Liver (tissue), 8 donors: ENCODE measurements at regions not wholly inside any gene's neighbourhood (a gene's known extent, or its start where the extent isn't known, plus 50 kb on each side); places are given as distances from the start of the nearest gene placed in this dataset.

Source experiments
- DNase-seq: peaks from one replicate; pipeline ENCODE4 v3.0.0-alpha.2; 2017; ENCODE audit warnings: low spot score
- H3K27ac ChIP-seq, 2 donors: one replicate each; pipeline ENCODE4 v1.7.0; 2013; ENCODE audit warnings: inconsistent platforms in 2 of 2, low read length in 2 of 2, control low read depth in 1 of 2, low read depth in 1 of 2, mild to moderate bottlenecking in 1 of 2
- H3K27me3 ChIP-seq, 4 donors: one replicate each; pipeline versions ENCODE4 v1.6.1 to v1.7.0; 2013; ENCODE audit warnings: low read length in 3 of 4, inconsistent platforms in 1 of 4, mild to moderate bottlenecking in 1 of 4, moderate library complexity in 1 of 4; ENCODE audit not compliant: control insufficient read depth in 4 of 4, insufficient read depth in 4 of 4
- H3K36me3 ChIP-seq, 4 donors: one replicate each; pipeline versions ENCODE4 v1.6.1 to v1.7.0; 2013; ENCODE audit warnings: low read length in 3 of 4, mild to moderate bottlenecking in 3 of 4, low read depth in 1 of 4, moderate library complexity in 1 of 4; ENCODE audit not compliant: control insufficient read depth in 4 of 4, insufficient read depth in 3 of 4
- H3K4me1 ChIP-seq, 4 donors: one replicate each; pipeline versions ENCODE4 v1.6.1 to v1.7.0; 2013; ENCODE audit warnings: low read length in 3 of 4, mild to moderate bottlenecking in 3 of 4, moderate library complexity in 1 of 4; ENCODE audit not compliant: control insufficient read depth in 4 of 4, insufficient read depth in 4 of 4
- H3K4me3 ChIP-seq, 3 donors: one replicate each; pipeline versions ENCODE4 v1.6.1 to v1.7.0; 2013; ENCODE audit warnings: low read length in 3 of 3, control low read depth in 1 of 3, low read depth in 1 of 3, mild to moderate bottlenecking in 1 of 3
- H3K9ac ChIP-seq, 2 donors: one replicate each; pipeline ENCODE4 v1.7.0; 2013; ENCODE audit warnings: low read length in 2 of 2, mild to moderate bottlenecking in 2 of 2, moderate library complexity in 2 of 2, control low read depth in 1 of 2, low read depth in 1 of 2
- H3K9me3 ChIP-seq, 4 donors: one replicate each; pipeline versions ENCODE4 v1.6.1 to v1.7.0; 2013; ENCODE audit warnings: low read length in 3 of 4; ENCODE audit not compliant: control insufficient read depth in 4 of 4
- ATF3 ChIP-seq: IDR thresholded peaks from 2 replicates; pipeline ENCODE4 v1.6.1; 2016; ENCODE audit warnings: antibody characterized with exemption
- CTCF ChIP-seq: fragments of 150-350 bp; IDR thresholded peaks from 2 replicates; pipeline ENCODE4 v1.5.1; 2017; ENCODE audit warnings: improper control_type of control experiment, low read depth, low read length; ENCODE audit not compliant: missing input control
- EGR1 ChIP-seq, 2 donors: IDR thresholded peaks; 2 replicates each; pipeline ENCODE4 v1.6.1; 2016 to 2018; ENCODE audit warnings: antibody characterized with exemption in 2 of 2, low read depth in 2 of 2
- FOXA1 ChIP-seq: IDR thresholded peaks from 2 replicates; pipeline ENCODE4 v1.6.1; 2016; ENCODE audit warnings: antibody characterized with exemption
- FOXA2 ChIP-seq: IDR thresholded peaks from 2 replicates; pipeline ENCODE4 v1.6.1; 2016; ENCODE audit warnings: antibody characterized with exemption
- GABPA ChIP-seq, 2 donors: IDR thresholded peaks in 1 of 2; conservative IDR thresholded peaks in 1 of 2; 2 replicates each; pipeline ENCODE4 v1.6.1; 2016; ENCODE audit warnings: antibody characterized with exemption in 2 of 2, mild to moderate bottlenecking in 1 of 2, moderate library complexity in 1 of 2
- HNF4A ChIP-seq, 2 donors: conservative IDR thresholded peaks; 2 replicates each; pipeline ENCODE4 v1.6.1; 2016; ENCODE audit warnings: antibody characterized with exemption in 2 of 2, mild to moderate bottlenecking in 2 of 2
- HNF4G ChIP-seq: IDR thresholded peaks from 2 replicates; pipeline ENCODE4 v1.6.1; 2016; ENCODE audit warnings: antibody characterized with exemption
- JUND ChIP-seq, 2 donors: IDR thresholded peaks; 2 replicates each; pipeline ENCODE4 v1.6.1; 2016; ENCODE audit warnings: antibody characterized with exemption in 2 of 2
- NR2F2 ChIP-seq: IDR thresholded peaks from 2 replicates; pipeline ENCODE4 v1.6.1; 2016; ENCODE audit warnings: antibody characterized with exemption
- RAD21 ChIP-seq, 2 donors: IDR thresholded peaks; 2 replicates each; pipeline ENCODE4 v1.6.1; 2016; ENCODE audit warnings: antibody characterized with exemption in 2 of 2, mild to moderate bottlenecking in 2 of 2
- RXRA ChIP-seq, 2 donors: IDR thresholded peaks; 2 replicates each; pipeline ENCODE4 v1.6.1; 2017 to 2018; ENCODE audit warnings: antibody characterized with exemption in 2 of 2, mild to moderate bottlenecking in 1 of 2
- SP1 ChIP-seq: IDR thresholded peaks from 2 replicates; pipeline ENCODE4 v1.6.1; 2018; ENCODE audit warnings: antibody characterized with exemption, mild to moderate bottlenecking
- TAF1 ChIP-seq: conservative IDR thresholded peaks from 2 replicates; pipeline ENCODE4 v1.6.1; 2016; ENCODE audit warnings: antibody characterized with exemption, mild to moderate bottlenecking
- YY1 ChIP-seq: IDR thresholded peaks from 2 replicates; pipeline ENCODE4 v1.6.1; 2016; ENCODE audit warnings: antibody characterized with exemption, mild to moderate bottlenecking
- WGBS: extraction: QIAGEN DNeasy Blood & Tissue Kit; methylation state at CpG from one replicate; pipeline ENCODE4 v1.1.7; 2013; 5-methylcytosine and 5-hydroxymethylcytosine counted together
- TF ChIP-seq, protein P1 (sequence below): IDR thresholded peaks from 2 replicates; pipeline ENCODE4 v1.6.1; 2016; ENCODE audit warnings: antibody characterized with exemption, mild to moderate bottlenecking
- TF ChIP-seq, protein P2 (sequence below): IDR thresholded peaks from 2 replicates; pipeline ENCODE4 v1.6.1; 2016; ENCODE audit warnings: antibody characterized with exemption
- TF ChIP-seq, protein P3 (sequence below): IDR thresholded peaks from 2 replicates; pipeline ENCODE4 v1.6.1; 2016; ENCODE audit warnings: antibody characterized with exemption
- donor health status: healthy.
- donor health status: healthy.
- donor health status: healthy.
- donor health status: healthy.
- donor health status: healthy.

GRCh38 chr4:140266958-140267568 lies 106.4 kb upstream of the SCOC start:
- no peak for DNase-seq
- no peak for TF ChIP-seq RXRA (IDR thresholded peaks at IDR 0.05)
- no peak for TF ChIP-seq GABPA (IDR thresholded peaks at IDR 0.05 in 1 of 2, conservative IDR thresholded peaks at IDR 0.05 in 1 of 2)
- no peak for TF ChIP-seq CTCF
- no peak for TF ChIP-seq YY1
- TF ChIP-seq TAF1: no peak
- no peak for TF ChIP-seq HNF4A (conservative IDR thresholded peaks at IDR 0.05)
- TF ChIP-seq JUND (IDR thresholded peaks at IDR 0.05): no peak
- TF ChIP-seq, protein P1, sequence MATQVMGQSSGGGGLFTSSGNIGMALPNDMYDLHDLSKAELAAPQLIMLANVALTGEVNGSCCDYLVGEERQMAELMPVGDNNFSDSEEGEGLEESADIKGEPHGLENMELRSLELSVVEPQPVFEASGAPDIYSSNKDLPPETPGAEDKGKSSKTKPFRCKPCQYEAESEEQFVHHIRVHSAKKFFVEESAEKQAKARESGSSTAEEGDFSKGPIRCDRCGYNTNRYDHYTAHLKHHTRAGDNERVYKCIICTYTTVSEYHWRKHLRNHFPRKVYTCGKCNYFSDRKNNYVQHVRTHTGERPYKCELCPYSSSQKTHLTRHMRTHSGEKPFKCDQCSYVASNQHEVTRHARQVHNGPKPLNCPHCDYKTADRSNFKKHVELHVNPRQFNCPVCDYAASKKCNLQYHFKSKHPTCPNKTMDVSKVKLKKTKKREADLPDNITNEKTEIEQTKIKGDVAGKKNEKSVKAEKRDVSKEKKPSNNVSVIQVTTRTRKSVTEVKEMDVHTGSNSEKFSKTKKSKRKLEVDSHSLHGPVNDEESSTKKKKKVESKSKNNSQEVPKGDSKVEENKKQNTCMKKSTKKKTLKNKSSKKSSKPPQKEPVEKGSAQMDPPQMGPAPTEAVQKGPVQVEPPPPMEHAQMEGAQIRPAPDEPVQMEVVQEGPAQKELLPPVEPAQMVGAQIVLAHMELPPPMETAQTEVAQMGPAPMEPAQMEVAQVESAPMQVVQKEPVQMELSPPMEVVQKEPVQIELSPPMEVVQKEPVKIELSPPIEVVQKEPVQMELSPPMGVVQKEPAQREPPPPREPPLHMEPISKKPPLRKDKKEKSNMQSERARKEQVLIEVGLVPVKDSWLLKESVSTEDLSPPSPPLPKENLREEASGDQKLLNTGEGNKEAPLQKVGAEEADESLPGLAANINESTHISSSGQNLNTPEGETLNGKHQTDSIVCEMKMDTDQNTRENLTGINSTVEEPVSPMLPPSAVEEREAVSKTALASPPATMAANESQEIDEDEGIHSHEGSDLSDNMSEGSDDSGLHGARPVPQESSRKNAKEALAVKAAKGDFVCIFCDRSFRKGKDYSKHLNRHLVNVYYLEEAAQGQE: no peak
- no peak for TF ChIP-seq FOXA1
- no peak for TF ChIP-seq RAD21 (IDR thresholded peaks at IDR 0.05)
- TF ChIP-seq ATF3: no peak
- no peak for TF ChIP-seq SP1
- no peak for TF ChIP-seq EGR1 (IDR thresholded peaks at IDR 0.05; ENCODE audit: low read depth in 2 of 2)
- TF ChIP-seq, protein P2, sequence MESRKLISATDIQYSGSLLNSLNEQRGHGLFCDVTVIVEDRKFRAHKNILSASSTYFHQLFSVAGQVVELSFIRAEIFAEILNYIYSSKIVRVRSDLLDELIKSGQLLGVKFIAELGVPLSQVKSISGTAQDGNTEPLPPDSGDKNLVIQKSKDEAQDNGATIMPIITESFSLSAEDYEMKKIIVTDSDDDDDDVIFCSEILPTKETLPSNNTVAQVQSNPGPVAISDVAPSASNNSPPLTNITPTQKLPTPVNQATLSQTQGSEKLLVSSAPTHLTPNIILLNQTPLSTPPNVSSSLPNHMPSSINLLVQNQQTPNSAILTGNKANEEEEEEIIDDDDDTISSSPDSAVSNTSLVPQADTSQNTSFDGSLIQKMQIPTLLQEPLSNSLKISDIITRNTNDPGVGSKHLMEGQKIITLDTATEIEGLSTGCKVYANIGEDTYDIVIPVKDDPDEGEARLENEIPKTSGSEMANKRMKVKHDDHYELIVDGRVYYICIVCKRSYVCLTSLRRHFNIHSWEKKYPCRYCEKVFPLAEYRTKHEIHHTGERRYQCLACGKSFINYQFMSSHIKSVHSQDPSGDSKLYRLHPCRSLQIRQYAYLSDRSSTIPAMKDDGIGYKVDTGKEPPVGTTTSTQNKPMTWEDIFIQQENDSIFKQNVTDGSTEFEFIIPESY: no peak
- TF ChIP-seq FOXA2: no peak
- Histone ChIP-seq H3K27ac (no peak overlapping the region), H3K9me3 (no peaks in the 10 kb centered on the region), H3K9ac (no peak overlapping the region), H3K36me3 (no peaks in the 10 kb centered on the region), H3K27me3 (no peaks in the 10 kb centered on the region), H3K4me3 (no peak overlapping the region), H3K4me1 (no peaks in the 10 kb centered on the region)
- 87% methylated on average over 10 of the region's 10 CpGs for WGBS

DNA sequence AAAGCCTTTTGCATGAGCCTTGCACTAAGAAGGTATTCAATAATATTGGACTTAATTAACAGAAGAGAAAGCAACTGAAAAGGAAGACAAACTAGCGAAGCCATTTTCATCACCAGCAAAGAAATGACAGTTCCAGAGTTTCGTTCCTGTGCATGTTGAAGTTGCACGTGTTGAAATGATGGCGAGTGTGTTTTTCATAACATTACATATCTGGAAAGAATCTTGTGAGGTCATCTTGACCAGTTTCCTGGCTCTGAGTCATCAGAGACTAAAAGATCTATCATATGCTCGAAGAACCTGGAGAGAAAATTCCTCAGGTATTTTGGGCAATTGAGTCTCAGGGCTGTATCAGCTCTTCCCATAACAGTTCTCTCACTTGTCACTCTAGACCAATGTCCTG lies 106.2 kb upstream of the MAML3 start:
- Histone ChIP-seq H3K4me3 (no peak overlapping the region), H3K4me1 (no peaks in the 10 kb centered on the region), H3K9ac (no peak overlapping the region), H3K27ac (no peak overlapping the region), H3K36me3 (no peaks in the 10 kb centered on the region), H3K9me3 (no peaks in the 10 kb centered on the region), H3K27me3 (no peaks in the 10 kb centered on the region)
- DNase-seq: no peak
- WGBS: 88% methylated on average over 5 of the region's 5 CpGs
- no peak for TF ChIP-seq JUND (IDR thresholded peaks at IDR 0.05)
- no peak for TF ChIP-seq EGR1 (IDR thresholded peaks at IDR 0.05; ENCODE audit: low read depth in 2 of 2)
- no peak for TF ChIP-seq ATF3
- TF ChIP-seq FOXA2: no peak
- TF ChIP-seq RXRA (IDR thresholded peaks at IDR 0.05): no peak
- no peak for TF ChIP-seq CTCF
- no peak for TF ChIP-seq NR2F2
- no peak for TF ChIP-seq YY1
- no peak for TF ChIP-seq RAD21 (IDR thresholded peaks at IDR 0.05)
- TF ChIP-seq, protein P2: no peak
- no peak for TF ChIP-seq HNF4G
- TF ChIP-seq HNF4A (conservative IDR thresholded peaks at IDR 0.05): no peak
- TF ChIP-seq, protein P3, sequence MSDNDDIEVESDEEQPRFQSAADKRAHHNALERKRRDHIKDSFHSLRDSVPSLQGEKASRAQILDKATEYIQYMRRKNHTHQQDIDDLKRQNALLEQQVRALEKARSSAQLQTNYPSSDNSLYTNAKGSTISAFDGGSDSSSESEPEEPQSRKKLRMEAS: no peak
- no peak for TF ChIP-seq TAF1
